ENCODE measurements at regions not wholly inside any gene's neighbourhood (a gene's known extent, or its start where the extent isn't known, plus 50 kb on each side); places are given as distances from the start of the nearest gene placed in this dataset.

- Histone ChIP-seq H3K36me3 (ENCODE audit: control insufficient read depth, insufficient read depth, low read length) (no peaks in the 10 kb centered on the region), H3K27ac (ENCODE audit: low read depth, low read length) (no peak overlapping the region), H3K4me3 (ENCODE audit: low read depth, low read length) (no peak overlapping the region), H3K9ac (ENCODE audit: low read length) (no peak overlapping the region), H3K4me1 (ENCODE audit: control insufficient read depth, insufficient read depth, low read length) (no peaks in the 10 kb centered on the region), H3K27me3 (ENCODE audit: control insufficient read depth, insufficient read depth, low read length) (0 out of 2 replicates have a peak, but pooled peaks cover 2% of the 10 kb centered on the region), H3K9me3 (ENCODE audit: control insufficient read depth, insufficient read depth, low read depth, low read length) (0 out of 2 replicates have a peak, but pooled peaks cover 4% of the 10 kb centered on the region)
These were observed 204.8 kb upstream of the HS6ST1 start for GRCh38 chr2:128523457-128523856.

- H3K27ac ChIP-seq (ENCODE audit: low read depth, low read length), result no peak overlapping the region
- 0 out of 2 replicates have a peak, but pooled peaks cover 2% of the 10 kb centered on the region for H3K27me3 ChIP-seq (ENCODE audit: control insufficient read depth, insufficient read depth, low read length)
- H3K36me3 ChIP-seq (ENCODE audit: control insufficient read depth, insufficient read depth, low read length), result no peaks in the 10 kb centered on the region
- H3K4me1 ChIP-seq (ENCODE audit: control insufficient read depth, insufficient read depth, low read length), result no peaks in the 10 kb centered on the region
- H3K4me3 ChIP-seq (ENCODE audit: low read depth, low read length), result no peak overlapping the region
- no peak overlapping the region for H3K9ac ChIP-seq (ENCODE audit: low read length)
- H3K9me3 ChIP-seq (ENCODE audit: control insufficient read depth, insufficient read depth, low read depth, low read length), result 0 out of 2 replicates have a peak, but pooled peaks cover 4% of the 10 kb centered on the region
These were observed 205.5 kb upstream of the HS6ST1 start for GRCh38 chr2:128524183-128524582.

GRCh38 chr2:128525653-128526052, 207.0 kb upstream of the HS6ST1 start:
- H3K9me3 ChIP-seq (ENCODE audit: control insufficient read depth, insufficient read depth, low read depth, low read length), result 0 out of 2 replicates have a peak, but pooled peaks cover 4% of the 10 kb centered on the region
- no peaks in the 10 kb centered on the region for H3K4me1 ChIP-seq (ENCODE audit: control insufficient read depth, insufficient read depth, low read length)
- no peaks in the 10 kb centered on the region for H3K36me3 ChIP-seq (ENCODE audit: control insufficient read depth, insufficient read depth, low read length)
- H3K9ac ChIP-seq (ENCODE audit: low read length), result no peak overlapping the region
- 0 out of 2 replicates have a peak, but pooled peaks cover 2% of the 10 kb centered on the region for H3K27me3 ChIP-seq (ENCODE audit: control insufficient read depth, insufficient read depth, low read length)
- no peak overlapping the region for H3K27ac ChIP-seq (ENCODE audit: low read depth, low read length)
- H3K4me3 ChIP-seq (ENCODE audit: low read depth, low read length), result no peak overlapping the region

- 0 out of 2 replicates have a peak, but pooled peaks cover 2% of the 10 kb centered on the region for H3K27me3 ChIP-seq (ENCODE audit: control insufficient read depth, insufficient read depth, low read length)
- 0 out of 2 replicates have a peak, but pooled peaks cover 4% of the 10 kb centered on the region for H3K9me3 ChIP-seq (ENCODE audit: control insufficient read depth, insufficient read depth, low read depth, low read length)
- no peak overlapping the region for H3K27ac ChIP-seq (ENCODE audit: low read depth, low read length)
- no peaks in the 10 kb centered on the region for H3K4me1 ChIP-seq (ENCODE audit: control insufficient read depth, insufficient read depth, low read length)
- no peaks in the 10 kb centered on the region for H3K36me3 ChIP-seq (ENCODE audit: control insufficient read depth, insufficient read depth, low read length)
- no peak overlapping the region for H3K9ac ChIP-seq (ENCODE audit: low read length)
- H3K4me3 ChIP-seq (ENCODE audit: low read depth, low read length), result no peak overlapping the region
These were observed 207.8 kb upstream of the HS6ST1 start for GRCh38 chr2:128526455-128526976.

- Histone ChIP-seq H3K27me3 (ENCODE audit: control insufficient read depth, insufficient read depth, low read length) (0 out of 2 replicates have a peak, but pooled peaks cover 2% of the 10 kb centered on the region), H3K9ac (ENCODE audit: low read length) (no peak overlapping the region), H3K36me3 (ENCODE audit: control insufficient read depth, insufficient read depth, low read length) (no peaks in the 10 kb centered on the region), H3K4me1 (ENCODE audit: control insufficient read depth, insufficient read depth, low read length) (no peaks in the 10 kb centered on the region), H3K9me3 (ENCODE audit: control insufficient read depth, insufficient read depth, low read depth, low read length) (0 out of 2 replicates have a peak, but pooled peaks cover 4% of the 10 kb centered on the region), H3K4me3 (ENCODE audit: low read depth, low read length) (no peak overlapping the region), H3K27ac (ENCODE audit: low read depth, low read length) (no peak overlapping the region)
These were observed 209.5 kb upstream of the HS6ST1 start for GRCh38 chr2:128528133-128528532.

- no peaks in the 10 kb centered on the region for H3K9me3 ChIP-seq (ENCODE audit: control insufficient read depth, insufficient read depth, low read depth, low read length)
- H3K36me3 ChIP-seq (ENCODE audit: control insufficient read depth, insufficient read depth, low read length), result no peaks in the 10 kb centered on the region
- no peak overlapping the region for H3K4me3 ChIP-seq (ENCODE audit: low read depth, low read length)
- 0 out of 2 replicates have a peak, but pooled peaks cover 2% of the 10 kb centered on the region for H3K27me3 ChIP-seq (ENCODE audit: control insufficient read depth, insufficient read depth, low read length)
- H3K4me1 ChIP-seq (ENCODE audit: control insufficient read depth, insufficient read depth, low read length), result no peaks in the 10 kb centered on the region; the same call in 1 of the 2 replicates
- H3K27ac ChIP-seq (ENCODE audit: low read depth, low read length), result no peak overlapping the region
- H3K9ac ChIP-seq (ENCODE audit: low read length), result no peak overlapping the region
These were observed 211.4 kb upstream of the HS6ST1 start for GRCh38 chr2:128530025-128530573.

GRCh38 chr2:128531856-128532255, 213.2 kb upstream of the HS6ST1 start:
- no peaks in the 10 kb centered on the region for H3K36me3 ChIP-seq (ENCODE audit: control insufficient read depth, insufficient read depth, low read length)
- H3K27ac ChIP-seq (ENCODE audit: low read depth, low read length), result no peak overlapping the region
- no peak overlapping the region for H3K9ac ChIP-seq (ENCODE audit: low read length)
- no peaks in the 10 kb centered on the region for H3K9me3 ChIP-seq (ENCODE audit: control insufficient read depth, insufficient read depth, low read depth, low read length)
- peaks cover 6% of the 10 kb centered on the region; the same call in 1 of the 2 replicates for H3K4me1 ChIP-seq (ENCODE audit: control insufficient read depth, insufficient read depth, low read length)
- H3K4me3 ChIP-seq (ENCODE audit: low read depth, low read length), result no peak overlapping the region
- H3K27me3 ChIP-seq (ENCODE audit: control insufficient read depth, insufficient read depth, low read length), result 0 out of 2 replicates have a peak, but pooled peaks cover 2% of the 10 kb centered on the region

- no peaks in the 10 kb centered on the region for H3K9me3 ChIP-seq (ENCODE audit: control insufficient read depth, insufficient read depth, low read depth, low read length)
- no peaks in the 10 kb centered on the region for H3K36me3 ChIP-seq (ENCODE audit: control insufficient read depth, insufficient read depth, low read length)
- H3K9ac ChIP-seq (ENCODE audit: low read length), result no peak overlapping the region
- peaks cover 19% of the 10 kb centered on the region for H3K4me1 ChIP-seq (ENCODE audit: control insufficient read depth, insufficient read depth, low read length)
- H3K27me3 ChIP-seq (ENCODE audit: control insufficient read depth, insufficient read depth, low read length), result 0 out of 2 replicates have a peak, but pooled peaks cover 2% of the 10 kb centered on the region
- no peak overlapping the region for H3K27ac ChIP-seq (ENCODE audit: low read depth, low read length)
- no peak overlapping the region for H3K4me3 ChIP-seq (ENCODE audit: low read depth, low read length)
These were observed 214.4 kb upstream of the HS6ST1 start for GRCh38 chr2:128533101-128533500.

- Histone ChIP-seq H3K27me3 (ENCODE audit: control insufficient read depth, insufficient read depth, low read length) (no peaks in the 10 kb centered on the region), H3K4me3 (ENCODE audit: low read depth, low read length) (no peak overlapping the region), H3K9me3 (ENCODE audit: control insufficient read depth, insufficient read depth, low read depth, low read length) (no peaks in the 10 kb centered on the region), H3K4me1 (ENCODE audit: control insufficient read depth, insufficient read depth, low read length) (peaks cover 22% of the 10 kb centered on the region), H3K27ac (ENCODE audit: low read depth, low read length) (no peak overlapping the region), H3K9ac (ENCODE audit: low read length) (no peak overlapping the region), H3K36me3 (ENCODE audit: control insufficient read depth, insufficient read depth, low read length) (no peaks in the 10 kb centered on the region)
These were observed 216.2 kb upstream of the HS6ST1 start for GRCh38 chr2:128534688-128535392.

- Histone ChIP-seq H3K36me3 (ENCODE audit: control insufficient read depth, insufficient read depth, low read length) (no peaks in the 10 kb centered on the region), H3K4me1 (ENCODE audit: control insufficient read depth, insufficient read depth, low read length) (peaks cover 22% of the 10 kb centered on the region), H3K9ac (ENCODE audit: low read length) (no peak overlapping the region), H3K27me3 (ENCODE audit: control insufficient read depth, insufficient read depth, low read length) (no peaks in the 10 kb centered on the region), H3K9me3 (ENCODE audit: control insufficient read depth, insufficient read depth, low read depth, low read length) (no peaks in the 10 kb centered on the region), H3K4me3 (ENCODE audit: low read depth, low read length) (no peak overlapping the region), H3K27ac (ENCODE audit: low read depth, low read length) (no peak overlapping the region)
These were observed 217.3 kb upstream of the HS6ST1 start for GRCh38 chr2:128535953-128536352.
